GM19455 (cell line): ENCODE measurements at regions not wholly inside any gene's neighbourhood (a gene's known extent, or its start where the extent isn't known, plus 50 kb on each side); places are given as distances from the start of the nearest gene placed in this dataset.
"Not testable (repeated sequence)": the region's sequence is repeated elsewhere in the genome, so short reads cannot be mapped to it uniquely, and the experiment has no call there.

Experiments
- ATAC-seq: cut with Tn5 transposase; IDR thresholded peaks from one replicate; pipeline ENCODE4 v1.9.1; 2021; ENCODE audit not compliant: unreplicated experiment

- no peak for ATAC-seq
Observed at GRCh38 chr6:82507112-82507511, 143.5 kb downstream of the TPBG start.

GRCh38 chr6:82511546-82511945 is 147.9 kb downstream of the TPBG start:
- ATAC-seq, result no peak

- ATAC-seq, result not testable (repeated sequence)
Observed at GRCh38 chr6:82517896-82518295, 154.3 kb downstream of the TPBG start.

- no peak for ATAC-seq
Observed at GRCh38 chr6:82521369-82521768, 157.8 kb downstream of the TPBG start.

GRCh38 chr6:82521861-82522260 is 158.2 kb downstream of the TPBG start:
- ATAC-seq, result no peak

- no peak for ATAC-seq
Observed at GRCh38 chr6:82524031-82524430, 160.4 kb downstream of the TPBG start.

- no peak for ATAC-seq
Observed at GRCh38 chr6:82525775-82526495, 162.3 kb downstream of the TPBG start.

GRCh38 chr6:82529960-82530460 is 166.4 kb downstream of the TPBG start:
- ATAC-seq, result not testable (repeated sequence)

- no peak for ATAC-seq
Observed at GRCh38 chr6:82534876-82535275, 171.3 kb downstream of the TPBG start.

GRCh38 chr6:82549480-82549879 is 185.9 kb downstream of the TPBG start:
- ATAC-seq, result not testable (repeated sequence)

GRCh38 chr6:82551311-82551710 is 187.7 kb downstream of the TPBG start:
- ATAC-seq, result not testable (repeated sequence)

GRCh38 chr6:82551831-82552230 is 188.2 kb downstream of the TPBG start:
- no peak for ATAC-seq

- ATAC-seq, result no peak
Observed at GRCh38 chr6:82553863-82554531, 190.4 kb downstream of the TPBG start.

GRCh38 chr6:82554666-82555065 is 191.0 kb downstream of the TPBG start:
- no peak for ATAC-seq

GRCh38 chr6:82555801-82556200 is 192.2 kb downstream of the TPBG start:
- no peak for ATAC-seq

GRCh38 chr6:82558531-82558930 is 194.9 kb downstream of the TPBG start:
- not testable (repeated sequence) for ATAC-seq

- no peak for ATAC-seq
Observed at GRCh38 chr6:82567621-82568020, 204.0 kb downstream of the TPBG start.

GRCh38 chr6:82568290-82568993 is 204.8 kb downstream of the TPBG start:
- no peak for ATAC-seq

GRCh38 chr6:82569022-82569421 is 205.4 kb downstream of the TPBG start:
- no peak for ATAC-seq

- ATAC-seq, result no peak
Observed at GRCh38 chr6:82570083-82570482, 206.5 kb downstream of the TPBG start.

GRCh38 chr6:82571455-82571854 is 207.8 kb downstream of the TPBG start:
- no peak for ATAC-seq
